ENCODE measurements at regions not wholly inside any gene's neighbourhood (a gene's known extent, or its start where the extent isn't known, plus 50 kb on each side); places are given as distances from the start of the nearest gene placed in this dataset.

GRCh38 chr6:163717106-163717764 lies 302.7 kb downstream of the QKI start:
- Histone ChIP-seq H3K56ac (ENCODE audit: extremely low read depth, insufficient read depth, low read length) (no peak overlapping the region), H3K9me1 (ENCODE audit: insufficient read depth, low read length) (no peaks in the 10 kb centered on the region), H2AK5ac (ENCODE audit: low read depth, low read length) (no peak overlapping the region), H3K27ac (ENCODE audit: insufficient read depth, low read length) (no peak overlapping the region), H3K14ac (replicated peaks; ENCODE audit: low read depth, low read length) (no peak overlapping the region), H3K4ac (ENCODE audit: low read depth, low read length) (no peak overlapping the region), H2BK20ac (ENCODE audit: low read depth, low read length) (no peak overlapping the region), H3K18ac (ENCODE audit: low read depth, low read length) (no peak overlapping the region), H3K36me3 (ENCODE audit: control insufficient read depth, insufficient read depth, low read length) (no peaks in the 10 kb centered on the region), H2AK9ac (replicated peaks; ENCODE audit: low read depth, low read length, poor library complexity) (no peak overlapping the region), H4K91ac (ENCODE audit: insufficient read depth, low read depth, low read length) (no peak overlapping the region), H3K9me3 (ENCODE audit: control insufficient read depth, insufficient read depth, low read length) (no peaks in the 10 kb centered on the region; the same call in 1 of the 2 replicates), H3K9ac (ENCODE audit: low read depth, low read length) (no peak overlapping the region), H4K20me1 (ENCODE audit: insufficient read depth, low read length) (no peaks in the 10 kb centered on the region), H3K79me1 (ENCODE audit: low read depth in 1 of 2, low read length in 2 of 2) (no peaks in the 10 kb centered on the region), H2BK5ac (ENCODE audit: low read depth, low read length, poor library complexity, severe bottlenecking) (no peak overlapping the region), H2BK15ac (ENCODE audit: low read depth, low read length) (no peak overlapping the region), H3K23ac (ENCODE audit: low read depth, low read length) (no peak overlapping the region), H2BK120ac (ENCODE audit: low read depth, low read length) (no peak overlapping the region), H3K4me3 (ENCODE audit: insufficient read depth, low read depth, low read length) (no peak overlapping the region), H4K8ac (ENCODE audit: low read depth in 2 of 2, low read length in 2 of 2) (no peak overlapping the region), H3K4me2 (ENCODE audit: low read depth, low read length) (no peak overlapping the region), H4K5ac (ENCODE audit: low read depth, low read length) (no peak overlapping the region), H3K4me1 (ENCODE audit: control insufficient read depth, insufficient read depth, low read length) (no peaks in the 10 kb centered on the region), H2AFZ (replicated peaks; ENCODE audit: low read length, poor library complexity) (no peak overlapping the region), H3K27me3 (ENCODE audit: control insufficient read depth, insufficient read depth, low read length) (peaks cover 6% of the 10 kb centered on the region)
- CTCF ChIA-PET, result no interaction called here
- DNase-seq (no peak), ATAC-seq (ENCODE audit: low read depth) (no peak)
- in situ Hi-C loops (cut with MboI; ENCODE audit: low sequenced_read_pairs), result no loop called here
- dilution Hi-C loops (cut with HindIII; ENCODE audit: low sequenced_read_pairs, unreplicated experiment), result no loop called here
- intact Hi-C loops (cut with micrococcal nuclease), result no loop called here
- TF ChIP-seq CHD1 (IDR thresholded peaks at IDR 0.05; ENCODE audit: low read depth, low read length) (no peak), USF2 (IDR thresholded peaks at IDR 0.05; ENCODE audit: low read depth, low read length) (no peak), BHLHE40 (IDR thresholded peaks at IDR 0.05; ENCODE audit: low read depth, low read length) (no peak), CTCF (conservative IDR thresholded peaks at IDR 0.05; ENCODE audit: low read depth, low read length) (no peak), RCOR1 (IDR thresholded peaks at IDR 0.05; ENCODE audit: insufficient replicate concordance, low read length) (no peak), RFX5 (IDR thresholded peaks at IDR 0.05; ENCODE audit: low read depth, low read length) (no peak), MAZ (IDR thresholded peaks at IDR 0.05; ENCODE audit: borderline replicate concordance, low read depth, low read length) (no peak), FOS (IDR thresholded peaks at IDR 0.05; ENCODE audit: low read depth, low read length) (no peak), MAFK (IDR thresholded peaks at IDR 0.05; ENCODE audit: low read depth, low read length) (no peak), SMC3 (IDR thresholded peaks at IDR 0.05; ENCODE audit: low read depth, low read length) (no peak), RAD21 (IDR thresholded peaks at IDR 0.05; ENCODE audit: low read length) (no peak), POLR2A (IDR thresholded peaks at IDR 0.05; ENCODE audit: low read depth, low read length) (no peak), NFE2L2 (IDR thresholded peaks at IDR 0.05; ENCODE audit: low read depth, low read length) (no peak), ELK1 (IDR thresholded peaks at IDR 0.05; ENCODE audit: borderline replicate concordance, low read depth, low read length) (no peak), MXI1 (IDR thresholded peaks at IDR 0.05; ENCODE audit: borderline replicate concordance, low read depth, low read length) (no peak), CEBPB (IDR thresholded peaks at IDR 0.05; ENCODE audit: low read depth, low read length) (no peak)
- 70% methylated on average over 2 of the region's 9 CpGs; no CpG with 5 or more reads in 1 of the 2 experiments for WGBS, 2 experiments (ENCODE audit: extremely low coverage in 2 of 2, insufficient read length in 1 of 2)
- POLR2A ChIA-PET (ENCODE audit: unreplicated experiment), result no interaction called here
- no TSS peak for BruUV-seq (replicated peaks)

Measured in IMR-90 (cell line).